ENCODE measurements at regions not wholly inside any gene's neighbourhood (a gene's known extent, or its start where the extent isn't known, plus 50 kb on each side); places are given as distances from the start of the nearest gene placed in this dataset.

- Histone ChIP-seq H3K9ac (ENCODE audit: low read length) (no peak overlapping the region), H3K4me1 (ENCODE audit: low read length) (peaks cover 4% of the 10 kb centered on the region), H3K36me3 (ENCODE audit: insufficient read depth, low read length) (no peaks in the 10 kb centered on the region), H3K27me3 (ENCODE audit: low read length) (no peaks in the 10 kb centered on the region), H3K9me3 (ENCODE audit: low read length) (no peaks in the 10 kb centered on the region), H3K4me2 (ENCODE audit: low read depth, low read length, poor library complexity, severe bottlenecking) (no peak overlapping the region), H2AFZ (ENCODE audit: low read length) (no peak overlapping the region), H4K20me1 (ENCODE audit: insufficient read depth, low read depth, low read length) (no peaks in the 10 kb centered on the region), H3K9me2 (replicated peaks; ENCODE audit: insufficient read depth, low read length) (no peaks in the 10 kb centered on the region), H3K27ac (ENCODE audit: low read length) (no peak overlapping the region), H3K79me2 (ENCODE audit: low read length) (no peaks in the 10 kb centered on the region), H3K4me3 (ENCODE audit: low read length) (no peak overlapping the region)
- DNase-seq: peak; percentile 77
These were observed 140.4 kb upstream of the VRK2 start for GRCh38 chr2:57906152-57906732.

GRCh38 chr2:57907411-57907810, 139.2 kb upstream of the VRK2 start:
- H3K9me2 ChIP-seq (replicated peaks; ENCODE audit: insufficient read depth, low read length): no peaks in the 10 kb centered on the region
- no peak overlapping the region for H3K27ac ChIP-seq (ENCODE audit: low read length)
- H2AFZ ChIP-seq (ENCODE audit: low read length): no peak overlapping the region
- no peaks in the 10 kb centered on the region for H3K27me3 ChIP-seq (ENCODE audit: low read length)
- H3K9ac ChIP-seq (ENCODE audit: low read length): no peak overlapping the region
- DNase-seq: no peak
- H3K9me3 ChIP-seq (ENCODE audit: low read length): no peaks in the 10 kb centered on the region
- no peaks in the 10 kb centered on the region for H3K79me2 ChIP-seq (ENCODE audit: low read length)
- no peaks in the 10 kb centered on the region for H4K20me1 ChIP-seq (ENCODE audit: insufficient read depth, low read depth, low read length)
- H3K36me3 ChIP-seq (ENCODE audit: insufficient read depth, low read length): no peaks in the 10 kb centered on the region
- H3K4me2 ChIP-seq (ENCODE audit: low read depth, low read length, poor library complexity, severe bottlenecking): no peak overlapping the region
- H3K4me1 ChIP-seq (ENCODE audit: low read length): no peaks in the 10 kb centered on the region
- H3K4me3 ChIP-seq (ENCODE audit: low read length): no peak overlapping the region

GRCh38 chr2:57908736-57909161, 137.9 kb upstream of the VRK2 start:
- H3K9ac ChIP-seq (ENCODE audit: low read length): no peak overlapping the region
- DNase-seq: no peak
- H4K20me1 ChIP-seq (ENCODE audit: insufficient read depth, low read depth, low read length): no peaks in the 10 kb centered on the region
- no peaks in the 10 kb centered on the region for H3K9me2 ChIP-seq (replicated peaks; ENCODE audit: insufficient read depth, low read length)
- H2AFZ ChIP-seq (ENCODE audit: low read length): no peak overlapping the region
- no peaks in the 10 kb centered on the region for H3K9me3 ChIP-seq (ENCODE audit: low read length)
- H3K79me2 ChIP-seq (ENCODE audit: low read length): no peaks in the 10 kb centered on the region
- no peak overlapping the region for H3K27ac ChIP-seq (ENCODE audit: low read length)
- H3K4me1 ChIP-seq (ENCODE audit: low read length): no peaks in the 10 kb centered on the region
- no peaks in the 10 kb centered on the region for H3K27me3 ChIP-seq (ENCODE audit: low read length)
- H3K36me3 ChIP-seq (ENCODE audit: insufficient read depth, low read length): no peaks in the 10 kb centered on the region
- no peak overlapping the region for H3K4me3 ChIP-seq (ENCODE audit: low read length)
- H3K4me2 ChIP-seq (ENCODE audit: low read depth, low read length, poor library complexity, severe bottlenecking): no peak overlapping the region

GRCh38 chr2:57918126-57918525, 128.5 kb upstream of the VRK2 start:
- Histone ChIP-seq H3K9me3 (ENCODE audit: low read length) (no peaks in the 10 kb centered on the region), H4K20me1 (ENCODE audit: insufficient read depth, low read depth, low read length) (no peaks in the 10 kb centered on the region), H3K4me3 (ENCODE audit: low read length) (no peak overlapping the region), H3K79me2 (ENCODE audit: low read length) (no peaks in the 10 kb centered on the region), H3K4me2 (ENCODE audit: low read depth, low read length, poor library complexity, severe bottlenecking) (no peak overlapping the region), H3K27ac (ENCODE audit: low read length) (no peak overlapping the region), H3K4me1 (ENCODE audit: low read length) (no peaks in the 10 kb centered on the region), H2AFZ (ENCODE audit: low read length) (no peak overlapping the region), H3K36me3 (ENCODE audit: insufficient read depth, low read length) (no peaks in the 10 kb centered on the region), H3K27me3 (ENCODE audit: low read length) (no peaks in the 10 kb centered on the region), H3K9me2 (replicated peaks; ENCODE audit: insufficient read depth, low read length) (no peaks in the 10 kb centered on the region), H3K9ac (ENCODE audit: low read length) (no peak overlapping the region)
- no peak for DNase-seq

- Histone ChIP-seq H3K27ac (ENCODE audit: low read length) (no peak overlapping the region), H3K4me2 (ENCODE audit: low read depth, low read length, poor library complexity, severe bottlenecking) (no peak overlapping the region), H3K79me2 (ENCODE audit: low read length) (no peaks in the 10 kb centered on the region), H3K27me3 (ENCODE audit: low read length) (no peaks in the 10 kb centered on the region), H4K20me1 (ENCODE audit: insufficient read depth, low read depth, low read length) (no peaks in the 10 kb centered on the region), H3K9ac (ENCODE audit: low read length) (no peak overlapping the region), H3K36me3 (ENCODE audit: insufficient read depth, low read length) (no peaks in the 10 kb centered on the region), H3K4me1 (ENCODE audit: low read length) (no peaks in the 10 kb centered on the region), H3K9me3 (ENCODE audit: low read length) (no peaks in the 10 kb centered on the region), H2AFZ (ENCODE audit: low read length) (no peak overlapping the region), H3K9me2 (replicated peaks; ENCODE audit: insufficient read depth, low read length) (no peaks in the 10 kb centered on the region), H3K4me3 (ENCODE audit: low read length) (no peak overlapping the region)
- no peak for DNase-seq
These were observed 126.2 kb upstream of the VRK2 start for GRCh38 chr2:57920342-57920939.

- Histone ChIP-seq H2AFZ (ENCODE audit: low read length) (no peak overlapping the region), H4K20me1 (ENCODE audit: insufficient read depth, low read depth, low read length) (no peaks in the 10 kb centered on the region), H3K36me3 (ENCODE audit: insufficient read depth, low read length) (no peaks in the 10 kb centered on the region), H3K9me3 (ENCODE audit: low read length) (peaks cover 29% of the 10 kb centered on the region), H3K4me1 (ENCODE audit: low read length) (no peaks in the 10 kb centered on the region), H3K4me3 (ENCODE audit: low read length) (no peak overlapping the region), H3K9ac (ENCODE audit: low read length) (no peak overlapping the region), H3K9me2 (replicated peaks; ENCODE audit: insufficient read depth, low read length) (no peaks in the 10 kb centered on the region), H3K4me2 (ENCODE audit: low read depth, low read length, poor library complexity, severe bottlenecking) (no peak overlapping the region), H3K27me3 (ENCODE audit: low read length) (no peaks in the 10 kb centered on the region), H3K27ac (ENCODE audit: low read length) (no peak overlapping the region), H3K79me2 (ENCODE audit: low read length) (no peaks in the 10 kb centered on the region)
- DNase-seq: no peak
These were observed 111.9 kb upstream of the VRK2 start for GRCh38 chr2:57934659-57935058.

GRCh38 chr2:57936216-57936615, 110.4 kb upstream of the VRK2 start:
- H4K20me1 ChIP-seq (ENCODE audit: insufficient read depth, low read depth, low read length): no peaks in the 10 kb centered on the region
- H3K36me3 ChIP-seq (ENCODE audit: insufficient read depth, low read length): no peaks in the 10 kb centered on the region
- H3K4me3 ChIP-seq (ENCODE audit: low read length): no peak overlapping the region
- no peak for DNase-seq
- no peaks in the 10 kb centered on the region for H3K4me1 ChIP-seq (ENCODE audit: low read length)
- H2AFZ ChIP-seq (ENCODE audit: low read length): no peak overlapping the region
- no peak overlapping the region for H3K9ac ChIP-seq (ENCODE audit: low read length)
- peaks cover 28% of the 10 kb centered on the region for H3K9me3 ChIP-seq (ENCODE audit: low read length)
- no peaks in the 10 kb centered on the region for H3K9me2 ChIP-seq (replicated peaks; ENCODE audit: insufficient read depth, low read length)
- no peaks in the 10 kb centered on the region for H3K27me3 ChIP-seq (ENCODE audit: low read length)
- no peaks in the 10 kb centered on the region for H3K79me2 ChIP-seq (ENCODE audit: low read length)
- no peak overlapping the region for H3K4me2 ChIP-seq (ENCODE audit: low read depth, low read length, poor library complexity, severe bottlenecking)
- H3K27ac ChIP-seq (ENCODE audit: low read length): no peak overlapping the region

GRCh38 chr2:57937456-57937855, 109.2 kb upstream of the VRK2 start:
- no peak for DNase-seq
- H3K9ac ChIP-seq (ENCODE audit: low read length): no peak overlapping the region
- H2AFZ ChIP-seq (ENCODE audit: low read length): no peak overlapping the region
- no peaks in the 10 kb centered on the region for H3K27me3 ChIP-seq (ENCODE audit: low read length)
- H3K79me2 ChIP-seq (ENCODE audit: low read length): no peaks in the 10 kb centered on the region
- H3K27ac ChIP-seq (ENCODE audit: low read length): no peak overlapping the region
- no peaks in the 10 kb centered on the region for H3K4me1 ChIP-seq (ENCODE audit: low read length)
- H3K4me3 ChIP-seq (ENCODE audit: low read length): no peak overlapping the region
- H3K36me3 ChIP-seq (ENCODE audit: insufficient read depth, low read length): no peaks in the 10 kb centered on the region
- H3K9me3 ChIP-seq (ENCODE audit: low read length): peaks cover 26% of the 10 kb centered on the region
- no peak overlapping the region for H3K4me2 ChIP-seq (ENCODE audit: low read depth, low read length, poor library complexity, severe bottlenecking)
- no peaks in the 10 kb centered on the region for H3K9me2 ChIP-seq (replicated peaks; ENCODE audit: insufficient read depth, low read length)
- no peaks in the 10 kb centered on the region for H4K20me1 ChIP-seq (ENCODE audit: insufficient read depth, low read depth, low read length)

Data from Karpas-422 (cell line).